Esophagus muscularis mucosa (tissue), 4 donors: ENCODE measurements at regions not wholly inside any gene's neighbourhood (a gene's known extent, or its start where the extent isn't known, plus 50 kb on each side); places are given as distances from the start of the nearest gene placed in this dataset.

ENCODE experiments used
- EP300 ChIP-seq: sonication (generic); formaldehyde crosslinking; IDR thresholded peaks from one replicate; pipeline ENCODE4 v1.6.1; 2017; ENCODE audit warnings: antibody characterized with exemption
- POLR2AphosphoS5 ChIP-seq, 2 donors: sonication (generic); formaldehyde crosslinking; IDR thresholded peaks; one replicate each; pipeline ENCODE4 v1.6.1; 2017; ENCODE audit warnings: antibody characterized with exemption in 2 of 2
- TF ChIP-seq, protein P1 (sequence below), 3 experiments: fragments of 200-600 bp in 2 of 3; fragments of 450-650 bp in 1 of 3; sonication (generic) in 2 of 3; IDR thresholded peaks; one replicate each; pipeline ENCODE4 v1.5.1; 2017 to 2019; ENCODE audit warnings: antibody characterized with exemption in 3 of 3, mild to moderate bottlenecking in 2 of 3, moderate library complexity in 1 of 3

- TF ChIP-seq, protein P1, sequence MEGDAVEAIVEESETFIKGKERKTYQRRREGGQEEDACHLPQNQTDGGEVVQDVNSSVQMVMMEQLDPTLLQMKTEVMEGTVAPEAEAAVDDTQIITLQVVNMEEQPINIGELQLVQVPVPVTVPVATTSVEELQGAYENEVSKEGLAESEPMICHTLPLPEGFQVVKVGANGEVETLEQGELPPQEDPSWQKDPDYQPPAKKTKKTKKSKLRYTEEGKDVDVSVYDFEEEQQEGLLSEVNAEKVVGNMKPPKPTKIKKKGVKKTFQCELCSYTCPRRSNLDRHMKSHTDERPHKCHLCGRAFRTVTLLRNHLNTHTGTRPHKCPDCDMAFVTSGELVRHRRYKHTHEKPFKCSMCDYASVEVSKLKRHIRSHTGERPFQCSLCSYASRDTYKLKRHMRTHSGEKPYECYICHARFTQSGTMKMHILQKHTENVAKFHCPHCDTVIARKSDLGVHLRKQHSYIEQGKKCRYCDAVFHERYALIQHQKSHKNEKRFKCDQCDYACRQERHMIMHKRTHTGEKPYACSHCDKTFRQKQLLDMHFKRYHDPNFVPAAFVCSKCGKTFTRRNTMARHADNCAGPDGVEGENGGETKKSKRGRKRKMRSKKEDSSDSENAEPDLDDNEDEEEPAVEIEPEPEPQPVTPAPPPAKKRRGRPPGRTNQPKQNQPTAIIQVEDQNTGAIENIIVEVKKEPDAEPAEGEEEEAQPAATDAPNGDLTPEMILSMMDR (IDR thresholded peaks at IDR 0.05), result no peak
- no peak for TF ChIP-seq POLR2AphosphoS5 (IDR thresholded peaks at IDR 0.05)
- no peak for TF ChIP-seq EP300
Measured at GRCh38 chr11:92523611-92524010, 299.0 kb downstream of the FAT3 start.
